GM20000 (cell line): ENCODE measurements at regions not wholly inside any gene's neighbourhood (a gene's known extent, or its start where the extent isn't known, plus 50 kb on each side); places are given as distances from the start of the nearest gene placed in this dataset.

Experiments
- DNase-seq: peaks from one replicate; pipeline ENCODE4 v3.0.0; 2012; ENCODE audit warnings: low spot score
- TF ChIP-seq, protein P1 (sequence below): IDR thresholded peaks from 2 replicates; pipeline ENCODE4 v1.5.1; 2012; ENCODE audit warnings: mild to moderate bottlenecking, control low read depth; ENCODE audit errors: extremely low read depth, missing control alignments

DNA sequence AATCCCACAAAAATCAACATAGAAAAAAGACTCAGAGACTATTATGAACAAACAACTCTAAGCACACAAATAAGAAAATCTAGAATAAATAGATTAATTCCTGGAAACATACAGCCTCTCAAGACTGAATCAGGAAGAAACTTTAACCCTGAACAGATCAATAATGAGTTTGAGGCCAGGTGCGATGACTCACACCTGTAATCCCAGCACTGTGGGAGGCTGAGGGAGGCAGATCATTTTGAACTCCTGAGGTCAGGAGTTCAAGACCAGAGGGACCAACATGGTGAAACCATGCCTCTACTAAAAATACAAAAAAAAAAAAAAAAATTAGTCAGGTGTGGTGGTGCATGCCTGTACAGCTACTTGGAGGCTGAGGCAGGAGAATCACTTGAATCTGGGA, 499.5 kb upstream of the LUZP2 start:
- no peak for DNase-seq

DNA sequence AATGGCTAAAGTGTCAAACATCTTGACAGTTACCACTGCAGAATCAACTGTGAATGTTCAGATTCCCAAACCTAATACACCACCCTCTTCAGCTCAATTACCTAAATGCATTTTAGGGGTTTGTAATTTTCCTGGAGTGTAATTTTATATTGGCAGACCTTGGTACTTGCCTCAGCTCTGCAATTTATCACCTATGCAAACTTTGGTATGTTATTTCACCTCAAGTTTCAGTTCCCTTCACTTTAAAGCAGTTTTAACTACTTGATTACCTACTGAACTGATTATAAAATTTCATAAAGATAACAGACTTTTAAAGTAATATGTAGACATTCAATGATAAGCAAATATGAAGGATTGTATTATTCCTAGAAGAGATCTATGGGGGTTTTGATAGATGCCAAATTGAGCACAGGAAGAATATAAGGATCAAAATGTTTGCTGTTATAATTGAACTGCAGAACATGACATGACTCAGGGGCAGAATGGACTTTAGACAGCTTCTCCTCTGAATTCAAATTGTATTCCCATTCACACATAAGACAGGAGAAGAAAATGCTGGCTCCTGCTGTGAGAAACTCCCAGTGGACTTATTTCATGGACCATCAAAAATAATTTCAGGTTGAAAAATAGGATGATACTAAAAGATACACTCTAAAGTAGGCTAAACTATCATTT, 491.5 kb upstream of the LUZP2 start:
- TF ChIP-seq, protein P1, sequence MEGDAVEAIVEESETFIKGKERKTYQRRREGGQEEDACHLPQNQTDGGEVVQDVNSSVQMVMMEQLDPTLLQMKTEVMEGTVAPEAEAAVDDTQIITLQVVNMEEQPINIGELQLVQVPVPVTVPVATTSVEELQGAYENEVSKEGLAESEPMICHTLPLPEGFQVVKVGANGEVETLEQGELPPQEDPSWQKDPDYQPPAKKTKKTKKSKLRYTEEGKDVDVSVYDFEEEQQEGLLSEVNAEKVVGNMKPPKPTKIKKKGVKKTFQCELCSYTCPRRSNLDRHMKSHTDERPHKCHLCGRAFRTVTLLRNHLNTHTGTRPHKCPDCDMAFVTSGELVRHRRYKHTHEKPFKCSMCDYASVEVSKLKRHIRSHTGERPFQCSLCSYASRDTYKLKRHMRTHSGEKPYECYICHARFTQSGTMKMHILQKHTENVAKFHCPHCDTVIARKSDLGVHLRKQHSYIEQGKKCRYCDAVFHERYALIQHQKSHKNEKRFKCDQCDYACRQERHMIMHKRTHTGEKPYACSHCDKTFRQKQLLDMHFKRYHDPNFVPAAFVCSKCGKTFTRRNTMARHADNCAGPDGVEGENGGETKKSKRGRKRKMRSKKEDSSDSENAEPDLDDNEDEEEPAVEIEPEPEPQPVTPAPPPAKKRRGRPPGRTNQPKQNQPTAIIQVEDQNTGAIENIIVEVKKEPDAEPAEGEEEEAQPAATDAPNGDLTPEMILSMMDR: no peak
- DNase-seq: no peak

More for the DNA sequence above, 499.5 kb upstream of the LUZP2 start:
- TF ChIP-seq, protein P1: no peak

- TF ChIP-seq, protein P1: no peak
- no peak for DNase-seq
Measured at GRCh38 chr11:24043842-24044241, 453.0 kb upstream of the LUZP2 start.

DNA sequence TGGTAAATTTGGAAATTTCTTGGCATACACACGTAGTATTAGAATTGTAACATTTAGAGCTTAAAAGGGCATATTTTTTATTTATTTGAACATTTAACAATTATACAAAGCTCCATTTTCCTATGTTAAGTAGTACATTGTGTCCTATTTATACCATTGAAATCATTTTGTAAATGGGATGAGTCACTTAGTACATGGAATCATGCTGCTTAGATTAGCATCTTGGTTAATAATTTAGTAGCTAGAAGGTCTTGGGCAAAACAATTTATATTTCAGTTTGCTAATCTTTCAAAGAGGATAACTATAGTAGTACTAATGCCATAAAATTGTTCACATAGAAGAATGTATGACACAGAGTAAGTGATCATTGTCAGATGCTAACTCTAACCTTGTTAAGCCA, 450.1 kb upstream of the LUZP2 start:
- no peak for DNase-seq
- TF ChIP-seq, protein P1: no peak

DNA sequence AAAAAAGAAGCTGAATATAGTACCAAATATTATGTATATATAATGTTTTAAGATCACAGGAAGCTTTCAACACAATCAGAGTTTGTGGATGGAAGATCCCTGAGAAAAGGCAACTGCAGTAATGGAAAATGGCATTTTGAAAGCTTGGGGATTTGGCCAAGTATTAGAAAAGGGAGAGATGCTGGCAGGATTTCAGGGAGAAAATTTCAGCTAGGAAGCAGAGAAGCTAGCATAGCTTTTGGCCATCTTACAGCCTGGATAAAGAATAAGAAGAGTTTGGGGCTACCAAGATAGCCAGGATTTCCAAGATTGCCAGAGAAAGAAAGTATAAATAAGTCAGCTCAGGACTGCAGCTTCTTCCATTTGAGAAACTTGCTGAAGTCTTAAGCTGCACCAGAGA, 440.8 kb upstream of the LUZP2 start:
- DNase-seq: no peak
- TF ChIP-seq, protein P1: no peak

DNA sequence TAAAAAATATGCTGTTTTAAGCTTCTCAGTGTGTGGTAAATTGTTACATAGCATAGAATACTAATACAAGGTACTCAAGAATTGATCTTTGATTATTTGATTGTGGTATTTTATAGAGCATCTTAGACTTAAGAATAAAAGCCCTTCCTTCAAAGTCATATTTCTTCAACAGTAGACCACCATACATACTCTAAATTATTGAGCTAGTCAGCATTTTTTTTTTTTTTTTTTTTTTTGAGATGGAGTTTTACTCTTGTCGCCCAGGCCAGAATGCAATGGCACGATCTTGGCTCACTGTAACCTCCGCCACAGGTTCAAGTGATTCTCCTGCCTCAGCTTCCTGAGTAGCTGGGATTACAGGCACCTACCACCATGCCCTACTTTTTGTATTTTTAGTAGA, 436.7 kb upstream of the LUZP2 start:
- TF ChIP-seq, protein P1: no peak
- DNase-seq: no peak

GRCh38 chr11:24064309-24064903, 432.4 kb upstream of the LUZP2 start:
- TF ChIP-seq, protein P1: no peak
- DNase-seq: no peak
